NCI-H82 (cell line): ENCODE measurements at regions not wholly inside any gene's neighbourhood (a gene's known extent, or its start where the extent isn't known, plus 50 kb on each side); places are given as distances from the start of the nearest gene placed in this dataset.
A peak's percentile ranks its signal among the peaks of the same experiment; 100 is the strongest.

ENCODE experiments used
- DNase-seq: peaks from one replicate; lab custom pipeline; 2025; lab: John Stamatoyannopoulos, UW

DNA sequence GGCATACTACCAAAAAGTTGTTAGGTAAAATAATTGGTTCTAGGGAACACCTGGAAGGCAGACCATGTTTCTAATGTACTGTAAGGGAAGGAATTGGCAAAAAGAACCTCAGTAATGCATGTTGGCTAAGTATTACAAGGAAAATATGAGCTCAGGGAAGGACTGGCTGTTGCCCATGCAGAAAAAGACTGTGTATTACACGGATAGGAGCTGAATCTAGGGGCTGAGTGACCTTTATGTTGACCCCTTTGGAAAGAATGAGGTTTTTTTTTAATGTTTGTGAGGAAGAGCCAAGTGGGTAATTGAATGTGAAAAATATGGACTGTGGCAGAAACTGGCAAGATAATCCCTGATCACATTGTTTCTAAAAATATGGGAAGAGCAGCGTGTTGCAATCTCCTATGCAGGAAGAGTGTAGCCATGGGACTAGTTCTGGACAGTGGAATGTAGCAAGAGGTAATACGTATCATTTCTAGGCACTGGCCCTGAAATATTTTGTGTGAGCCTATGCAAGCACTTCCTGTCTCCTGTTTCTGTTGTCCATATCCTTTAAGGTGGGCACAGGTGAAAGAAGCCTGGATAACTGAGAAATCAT is 95.1 kb upstream of the CNTNAP4 start:
- DNase-seq, result no peak

- DNase-seq, result no peak
Observed at GRCh38 chr16:76183647-76184046, 93.6 kb upstream of the CNTNAP4 start.

DNA sequence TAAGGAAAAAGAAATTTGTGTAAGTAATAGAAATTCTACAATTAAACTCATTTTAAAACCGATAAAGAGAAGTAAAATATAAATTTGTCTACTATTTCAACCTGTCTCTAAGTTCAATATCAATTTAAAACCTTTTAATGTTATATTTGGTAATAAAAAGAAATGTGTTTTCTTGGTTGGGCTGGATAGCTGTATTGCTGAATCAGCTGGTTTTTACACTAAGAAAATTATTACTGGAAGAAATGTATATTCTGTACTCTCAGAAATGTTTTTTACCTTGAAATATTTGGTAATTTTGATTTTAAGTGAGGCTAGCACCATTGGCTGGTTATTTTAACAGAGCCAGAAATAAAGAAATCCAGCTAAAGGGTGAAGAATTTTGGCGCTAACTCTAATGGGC is 87.1 kb upstream of the CNTNAP4 start:
- no peak for DNase-seq

- DNase-seq, result no peak
Observed at GRCh38 chr16:76190480-76190879, 86.7 kb upstream of the CNTNAP4 start.

- no peak for DNase-seq
Observed at GRCh38 chr16:76193906-76194615, 83.1 kb upstream of the CNTNAP4 start.

- DNase-seq, result no peak
Observed at GRCh38 chr16:76194616-76195015, 82.6 kb upstream of the CNTNAP4 start.

DNA sequence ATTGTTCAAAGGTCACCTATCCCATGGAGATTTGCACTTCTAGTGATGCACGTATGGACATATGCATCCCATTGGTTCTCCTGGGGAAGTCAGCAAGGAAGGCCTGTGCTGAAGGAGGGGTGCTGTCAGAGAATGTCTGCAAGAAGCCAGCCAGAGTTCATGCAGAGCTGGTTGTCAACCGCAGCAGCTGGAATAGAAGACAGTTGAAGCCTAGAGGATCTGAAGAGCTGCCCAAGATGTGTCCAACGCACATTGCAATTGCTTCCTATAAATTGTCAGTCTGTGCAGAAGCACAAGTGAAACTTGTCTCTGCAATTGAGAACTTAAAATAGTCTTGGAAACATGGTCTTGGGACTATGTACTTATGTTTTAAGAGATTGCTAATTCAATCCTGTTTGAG is 82.1 kb upstream of the CNTNAP4 start:
- DNase-seq, result no peak

DNA sequence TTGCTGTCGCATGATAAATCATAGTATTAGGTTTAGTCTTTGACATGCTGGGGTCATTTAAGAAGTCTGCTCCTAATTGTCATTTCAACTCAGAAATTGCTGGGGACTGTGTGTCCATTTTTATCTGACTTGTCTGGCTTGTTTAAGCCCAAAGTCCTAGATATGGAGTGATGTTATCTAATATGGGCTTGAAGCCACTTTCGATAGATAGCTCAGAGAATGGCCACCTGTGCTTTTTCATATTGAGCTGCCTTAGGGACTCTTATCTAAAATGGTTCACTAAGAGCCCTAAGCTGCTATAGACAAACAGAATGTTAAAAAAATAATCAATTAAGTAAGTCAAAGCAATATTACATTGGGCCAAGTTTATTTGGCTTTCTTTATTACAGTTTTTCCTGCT is 81.6 kb upstream of the CNTNAP4 start:
- DNase-seq, result no peak

- DNase-seq, result no peak
Observed at GRCh38 chr16:76197900-76198299, 79.3 kb upstream of the CNTNAP4 start.

DNA sequence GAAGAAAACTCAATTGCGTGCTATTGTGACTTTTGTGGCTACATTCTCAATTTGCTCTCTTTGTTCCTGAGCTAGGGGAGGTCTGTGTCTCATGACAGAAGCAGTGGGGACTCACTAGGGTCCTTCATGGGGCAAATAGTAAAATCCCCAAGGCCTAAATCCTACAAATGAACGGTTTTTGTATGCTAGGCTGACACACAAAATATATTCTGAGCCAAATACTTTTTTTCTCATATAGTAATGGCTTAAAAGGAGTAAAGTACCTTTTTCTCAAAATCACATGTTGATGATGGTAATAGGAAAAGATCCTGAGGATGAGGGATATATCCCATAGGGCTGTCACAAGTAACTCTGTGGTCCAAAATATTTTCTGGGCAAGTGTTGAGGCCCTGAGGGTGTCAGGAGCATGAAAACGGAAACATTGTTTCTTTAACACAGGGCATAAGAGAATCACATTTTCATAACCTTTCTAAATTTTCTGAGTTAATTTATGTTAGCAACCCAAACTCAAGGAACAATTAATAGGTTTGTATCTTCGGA is 77.5 kb upstream of the CNTNAP4 start:
- DNase-seq, result no peak

GRCh38 chr16:76201385-76201784 is 75.8 kb upstream of the CNTNAP4 start:
- no peak for DNase-seq

- DNase-seq, result no peak
Observed at GRCh38 chr16:76204249-76204648, 73.0 kb upstream of the CNTNAP4 start.

- no peak for DNase-seq
Observed at GRCh38 chr16:76207270-76207669, 69.9 kb upstream of the CNTNAP4 start.

DNA sequence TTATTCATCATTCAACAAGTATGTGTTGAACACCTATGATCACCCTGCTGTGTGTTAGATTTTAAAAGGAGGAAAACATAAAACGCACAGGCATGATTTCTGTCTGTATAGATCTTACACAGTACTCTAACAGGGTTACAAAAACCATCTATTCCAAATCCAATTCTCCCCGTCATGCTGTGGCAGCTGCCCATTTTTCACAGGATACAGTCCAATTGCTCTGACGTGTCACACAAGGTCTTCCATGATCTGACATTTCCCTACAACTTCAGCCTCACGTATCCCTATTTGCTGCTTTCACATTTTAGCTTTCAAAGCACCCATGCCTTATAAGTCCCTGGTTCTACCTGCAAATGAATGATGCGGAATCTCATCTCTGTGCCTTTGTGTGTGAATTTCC is 67.0 kb upstream of the CNTNAP4 start:
- DNase-seq, result peak; percentile 1

DNA sequence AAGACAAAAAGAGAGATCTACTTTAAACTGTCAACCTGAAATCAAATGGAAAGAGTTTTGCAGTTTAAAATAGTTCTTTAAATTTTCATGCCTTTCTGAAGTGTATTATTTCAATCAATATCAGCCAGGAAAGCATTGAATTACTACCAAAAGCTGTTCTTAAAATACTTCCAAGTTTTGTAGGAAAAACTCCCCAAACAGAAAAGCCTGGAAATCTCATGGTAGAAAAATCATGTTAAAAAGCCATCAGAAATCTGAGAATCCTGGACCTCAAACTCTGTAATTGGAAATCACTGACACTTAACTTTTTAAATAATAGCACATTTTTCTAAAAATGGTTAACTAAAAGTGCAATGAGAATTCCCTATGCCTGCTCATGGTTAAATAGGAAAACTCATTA is 63.3 kb upstream of the CNTNAP4 start:
- no peak for DNase-seq

- no peak for DNase-seq
Observed at GRCh38 chr16:76214856-76215255, 62.3 kb upstream of the CNTNAP4 start.

GRCh38 chr16:76222087-76222486 is 55.1 kb upstream of the CNTNAP4 start:
- DNase-seq, result no peak

GRCh38 chr16:76222853-76223252 is 54.3 kb upstream of the CNTNAP4 start:
- DNase-seq, result no peak

DNA sequence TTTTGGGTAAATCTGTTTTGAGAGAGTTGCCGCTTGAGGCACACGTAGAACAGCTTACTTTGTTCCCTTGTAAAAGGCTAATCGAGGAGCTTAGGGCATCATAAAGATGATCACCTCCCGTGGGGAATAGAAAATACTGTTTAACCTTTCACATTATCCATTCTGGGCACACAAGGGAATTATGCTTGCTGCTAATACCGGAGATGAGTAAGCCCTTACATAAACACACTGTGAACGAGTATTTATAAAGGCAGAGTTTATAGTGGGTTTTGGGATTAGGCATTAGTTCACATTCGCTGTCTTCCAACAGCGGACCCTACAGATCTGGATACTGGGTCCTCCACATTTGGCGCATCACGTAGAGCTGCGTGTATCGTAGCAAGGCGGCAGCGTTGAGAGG is 51.2 kb upstream of the CNTNAP4 start:
- DNase-seq, result peak; percentile 75

- no peak for DNase-seq
Observed at GRCh38 chr16:76226481-76226880, 50.7 kb upstream of the CNTNAP4 start.
